Right ventricle myocardium inferior (tissue), 1 donor: ENCODE measurements at regions not wholly inside any gene's neighbourhood (a gene's known extent, or its start where the extent isn't known, plus 50 kb on each side); places are given as distances from the start of the nearest gene placed in this dataset.
"Not testable (repeated sequence)": the region's sequence is repeated elsewhere in the genome, so short reads cannot be mapped to it uniquely, and the experiment has no call there.

Experiments
- ATAC-seq: fragments of 200-7000 bp; cut with Tn5 transposase; one replicate; pipeline ENCODE4 v1.9.1; 2020; ENCODE audit warnings: mild to moderate bottlenecking, moderate library complexity
- DNase-seq: peaks from one replicate; pipeline ENCODE4 v3.0.0; 2021; ENCODE audit errors: missing footprints
- intact Hi-C: fragments of 100-400 bp; cut with DNase I; formaldehyde crosslinking; loops from one replicate; pipeline ENCODE4 v1.11.0; 2022
- donor health status: DM: no; HTN: yes; CAD: no; lungs with severe emphysema.

GRCh38 chr18:70577023-70577420 is 288.2 kb downstream of the SOCS6 start:
- DNase-seq (no peak), ATAC-seq (no peak)
- intact Hi-C loops, result no loop called here

DNA sequence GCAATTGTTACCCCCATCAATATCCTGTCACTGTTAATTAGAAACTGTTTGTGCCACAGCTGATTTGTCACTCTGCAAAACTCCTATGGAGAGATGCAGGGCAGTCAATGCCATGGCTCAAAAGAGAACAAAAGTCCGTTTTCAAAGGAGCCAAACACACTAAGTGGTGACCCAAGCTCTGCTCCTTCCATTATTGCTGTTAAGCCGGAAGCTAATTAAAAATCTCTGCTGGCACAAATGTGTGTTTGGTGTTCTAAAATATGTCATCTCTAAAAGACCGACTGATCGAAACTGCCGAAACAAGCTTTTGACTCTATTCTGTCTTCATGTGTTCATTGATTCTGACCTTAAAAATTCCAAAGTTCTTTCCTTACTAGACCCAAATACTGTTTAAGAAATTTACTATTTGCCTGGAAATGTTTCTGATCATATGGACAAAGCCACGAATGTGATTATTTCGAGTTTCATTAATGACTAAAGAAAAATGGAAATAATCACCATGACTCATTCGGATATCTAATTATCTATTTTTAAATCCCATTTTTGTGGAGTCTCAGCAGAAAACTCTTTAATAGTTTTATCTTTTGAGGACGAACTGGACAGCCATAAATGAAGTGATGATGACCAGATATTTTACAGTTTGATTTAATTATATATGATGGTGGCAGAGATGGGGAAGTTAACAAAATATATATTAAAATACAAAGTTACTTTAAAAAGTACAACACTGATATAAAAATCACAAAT is 287.6 kb downstream of the SOCS6 start:
- DNase-seq, result no peak
- intact Hi-C loops, result no loop called here
- ATAC-seq, result no peak

GRCh38 chr18:70574951-70575350 is 286.1 kb downstream of the SOCS6 start:
- ATAC-seq, intact Hi-C loops, DNase-seq: not testable (repeated sequence)

GRCh38 chr18:70569647-70570046 is 280.8 kb downstream of the SOCS6 start:
- intact Hi-C loops, ATAC-seq, DNase-seq: not testable (repeated sequence)

DNA sequence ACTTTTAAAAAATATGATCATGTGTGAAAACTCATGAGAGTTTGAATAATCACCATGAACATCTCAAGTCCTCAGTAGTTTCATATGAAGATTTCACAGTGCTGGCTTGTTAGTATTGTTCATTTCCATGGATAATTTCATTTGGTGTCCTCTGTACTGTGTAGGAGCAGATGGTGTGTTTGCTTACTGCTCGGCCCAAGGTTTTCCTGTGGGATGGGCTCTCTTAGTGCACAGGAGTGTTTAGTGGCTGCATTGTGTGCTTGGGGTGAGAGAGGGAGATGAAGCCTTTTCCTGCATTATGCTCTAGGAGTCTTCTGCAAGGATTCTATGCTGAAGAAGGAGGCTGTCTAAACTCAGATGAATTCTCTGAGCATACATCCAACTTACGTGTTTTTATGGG is 270.6 kb downstream of the SOCS6 start:
- intact Hi-C loops, result no loop called here
- ATAC-seq, result no peak
- no peak for DNase-seq

DNA sequence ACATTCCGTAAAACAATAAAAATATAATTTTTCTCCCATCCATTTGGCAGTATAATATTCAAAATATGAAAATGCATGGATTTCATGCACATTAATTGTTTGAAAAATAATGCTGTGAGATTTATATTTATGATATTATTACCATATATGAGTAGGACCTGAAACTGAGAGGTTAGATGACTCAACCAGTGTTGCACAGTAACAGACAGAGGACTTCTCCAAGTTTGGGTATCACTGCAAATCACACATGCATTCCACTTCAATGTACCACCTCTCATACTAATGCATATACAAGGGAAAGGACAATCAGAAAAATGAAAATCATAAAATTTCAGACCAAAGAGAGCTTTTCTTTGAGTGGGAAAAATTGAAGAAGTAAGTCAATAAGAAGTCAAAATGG is 269.5 kb downstream of the SOCS6 start:
- intact Hi-C loops, result no loop called here
- ATAC-seq (no peak), DNase-seq (no peak)

DNA sequence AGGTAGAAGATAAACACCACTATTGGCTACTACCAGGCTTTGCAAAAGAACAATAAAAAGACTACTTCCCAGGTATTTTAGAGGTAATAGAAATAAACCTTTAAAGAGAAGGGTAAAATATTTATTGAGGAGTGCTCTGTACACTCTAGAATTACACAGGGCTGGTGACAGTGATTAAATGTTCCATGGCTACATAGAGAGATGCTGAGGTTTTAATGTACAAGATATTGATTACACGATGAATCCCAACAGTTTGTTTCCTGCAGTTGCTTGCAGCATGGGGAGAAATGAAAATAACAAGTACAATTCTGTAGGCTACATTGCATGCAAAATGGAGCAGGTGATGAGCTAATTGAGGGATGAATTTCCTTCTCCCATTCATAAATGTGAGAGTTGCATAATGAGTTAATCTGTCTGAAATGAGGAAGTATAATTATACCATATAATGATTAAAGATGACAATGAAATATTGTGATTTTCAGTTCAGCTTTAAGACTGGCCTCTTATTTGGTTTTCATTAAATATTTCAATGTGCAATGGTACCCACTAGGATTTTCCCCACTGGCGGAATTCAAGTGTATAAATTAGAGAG is 266.1 kb downstream of the SOCS6 start:
- ATAC-seq (no peak), DNase-seq (no peak)
- intact Hi-C loops, result no loop called here

- DNase-seq, result no peak
These were observed 265.1 kb downstream of the SOCS6 start for GRCh38 chr18:70553936-70554260.

GRCh38 chr18:70553245-70553935 is 264.5 kb downstream of the SOCS6 start:
- intact Hi-C loops, result no loop called here
- no peak for ATAC-seq

More at GRCh38 chr18:70553936-70554260, 265.1 kb downstream of the SOCS6 start:
- intact Hi-C loops, result no loop called here
- no peak for ATAC-seq

GRCh38 chr18:70536370-70537062 is 247.7 kb downstream of the SOCS6 start:
- intact Hi-C loops, result no loop called here
- ATAC-seq, result no peak
- no peak for DNase-seq

More at GRCh38 chr18:70553245-70553935, 264.5 kb downstream of the SOCS6 start:
- no peak for DNase-seq

DNA sequence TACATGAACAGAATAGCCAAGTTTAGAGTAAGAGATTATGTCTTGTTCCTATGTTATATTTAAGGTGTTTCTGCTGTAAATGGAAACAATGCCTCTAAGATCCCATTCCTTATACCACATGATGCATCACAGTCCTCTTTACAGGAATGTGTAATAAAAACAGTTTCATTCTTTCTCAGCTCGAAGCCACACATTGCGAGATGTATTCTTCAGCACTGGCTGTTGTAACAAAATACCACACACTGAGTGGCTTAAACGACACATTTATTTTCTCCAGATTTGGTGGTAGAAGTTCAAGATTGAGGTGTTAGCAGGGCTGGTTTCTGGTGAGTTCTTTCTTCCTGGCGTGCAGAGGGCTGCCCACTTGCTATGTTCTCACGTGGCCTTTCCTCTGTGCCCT is 246.2 kb downstream of the SOCS6 start:
- no peak for DNase-seq
- no peak for ATAC-seq
- intact Hi-C loops, result no loop called here

GRCh38 chr18:70525322-70525721 is 236.5 kb downstream of the SOCS6 start:
- ATAC-seq, intact Hi-C loops, DNase-seq: not testable (repeated sequence)

DNA sequence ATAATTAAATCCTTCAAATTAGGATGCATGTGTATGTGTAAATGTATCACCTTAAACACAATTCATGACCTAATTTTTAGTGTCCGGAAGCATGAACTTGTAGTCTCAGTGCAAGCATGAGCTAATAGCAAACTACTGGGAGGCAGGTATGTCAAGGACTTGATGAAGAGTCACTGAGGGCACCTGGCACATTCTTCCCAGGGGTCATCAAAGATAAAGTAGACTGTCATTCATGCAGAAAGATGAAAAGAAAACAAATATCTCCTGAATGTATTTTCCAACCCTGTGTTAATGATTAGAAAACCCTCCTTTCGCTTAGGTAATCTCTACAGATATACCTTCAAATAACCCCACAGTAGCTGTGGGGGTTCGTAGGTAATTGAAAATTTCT is 234.9 kb downstream of the SOCS6 start:
- DNase-seq (no peak), ATAC-seq (no peak)
- intact Hi-C loops, result no loop called here

DNA sequence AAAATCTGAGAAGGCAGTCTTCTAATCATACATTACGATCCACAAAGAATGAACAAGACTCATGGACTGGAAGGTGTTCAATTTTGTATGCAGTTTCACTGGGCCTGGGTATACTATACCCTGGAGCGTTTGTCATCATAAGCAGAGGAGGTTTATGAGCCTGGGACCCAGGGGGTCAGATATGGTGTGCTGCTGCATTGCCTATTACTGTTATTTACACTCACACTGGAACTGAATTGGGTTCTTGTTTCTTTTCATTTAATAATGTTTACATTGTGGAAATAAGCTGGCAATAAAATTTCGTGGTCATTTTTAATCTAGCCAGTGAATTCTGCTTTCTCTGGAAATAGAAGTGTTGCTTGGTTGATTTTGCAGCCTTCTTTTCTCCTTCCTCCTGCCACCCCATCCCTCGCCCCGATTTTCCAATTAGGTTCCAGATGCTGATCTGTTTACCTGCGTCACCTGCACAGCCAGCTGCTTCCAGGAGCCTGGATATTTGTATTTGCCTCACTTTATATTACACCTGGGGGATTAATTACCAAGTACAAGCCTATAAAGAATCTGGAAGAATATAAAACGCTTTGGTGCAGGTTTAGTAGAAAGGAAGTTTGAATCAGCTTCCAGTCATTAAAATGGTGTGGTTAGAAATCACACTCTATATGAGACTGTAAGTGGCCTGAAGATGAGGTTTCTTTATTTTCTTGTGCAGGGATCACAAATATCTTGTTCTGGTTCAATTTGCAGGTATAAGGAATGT is 234.4 kb downstream of the SOCS6 start:
- no peak for ATAC-seq
- intact Hi-C loops, result no loop called here

DNA sequence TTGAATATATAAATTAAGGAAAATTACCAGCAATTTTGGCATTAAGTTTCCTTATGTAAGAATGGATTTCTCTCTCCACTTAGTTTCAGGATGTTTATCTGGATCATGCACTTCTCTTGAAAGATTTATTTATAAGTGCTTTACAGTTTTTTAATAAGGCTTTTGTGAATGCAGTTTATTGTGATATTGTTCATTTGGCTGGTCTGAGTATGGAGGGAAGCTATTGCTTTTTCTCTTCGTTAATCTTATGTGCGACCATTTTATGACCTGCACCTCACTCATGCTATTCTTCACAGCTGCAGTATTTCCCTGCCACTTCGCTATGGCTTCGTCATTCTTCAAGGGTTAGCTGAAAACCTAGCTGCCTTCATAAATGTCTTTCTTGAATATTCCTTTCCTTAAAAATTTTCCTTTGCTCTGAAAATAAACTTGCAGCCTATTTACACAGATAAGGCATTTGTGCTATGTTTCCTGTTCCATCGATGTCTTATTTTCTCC is 233.4 kb downstream of the SOCS6 start:
- DNase-seq, result no peak

More for the DNA sequence above, 234.4 kb downstream of the SOCS6 start:
- no peak for DNase-seq

DNA sequence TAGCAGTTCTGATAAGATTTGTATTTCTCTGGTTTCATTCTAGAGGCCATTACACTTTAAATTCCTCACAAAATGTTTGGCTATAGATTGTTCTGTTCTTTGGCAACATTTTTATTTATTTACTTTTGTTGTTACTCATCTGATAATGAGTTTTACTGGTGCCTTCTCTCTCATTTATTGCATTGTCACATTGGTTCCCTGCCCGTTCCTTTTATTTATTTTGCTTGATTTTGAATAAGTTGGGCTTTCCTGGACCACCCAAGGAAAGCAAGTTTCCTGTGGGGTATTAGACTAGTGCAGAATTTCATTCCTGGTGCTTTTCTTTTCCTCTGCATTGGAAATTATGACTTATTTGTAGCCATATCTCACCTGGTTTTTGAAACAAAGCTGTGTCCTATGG is 232.0 kb downstream of the SOCS6 start:
- ATAC-seq (no peak), DNase-seq (no peak)
- intact Hi-C loops, result no loop called here

More for the DNA sequence above, 233.4 kb downstream of the SOCS6 start:
- ATAC-seq, result no peak
- intact Hi-C loops, result no loop called here

DNA sequence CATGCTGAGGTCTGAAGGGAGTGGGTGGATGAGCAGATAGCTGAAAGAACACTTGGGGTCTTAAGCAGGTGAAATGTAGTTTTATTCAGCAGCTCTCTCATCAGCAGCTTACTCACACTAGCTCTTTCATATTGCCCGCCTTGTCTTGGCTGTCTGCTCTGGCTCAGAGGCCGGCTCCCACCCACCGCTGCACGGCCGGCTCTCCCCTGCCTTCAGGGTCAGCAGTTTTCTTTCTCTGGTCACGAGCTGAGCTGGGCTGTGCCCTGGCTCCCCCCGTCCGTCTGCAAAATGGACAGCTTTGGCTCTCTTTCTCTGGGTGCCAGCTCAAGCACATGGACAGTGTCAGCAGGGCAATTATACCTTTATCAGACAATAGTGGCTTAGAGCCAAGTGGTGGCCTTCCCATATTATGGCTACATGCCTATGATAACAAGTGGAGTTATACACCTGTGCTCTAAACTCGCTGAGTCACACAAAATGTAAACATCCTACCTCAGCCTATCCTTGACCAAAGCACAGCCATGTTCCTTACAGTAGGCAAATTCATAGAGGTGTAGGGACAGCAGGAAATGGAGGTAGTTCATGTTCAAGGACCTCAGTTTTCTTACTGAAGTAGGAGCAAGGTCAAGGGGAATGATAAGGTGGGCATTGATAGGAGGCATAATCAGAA is 224.8 kb downstream of the SOCS6 start:
- DNase-seq (no peak), ATAC-seq (no peak)
- intact Hi-C loops, result no loop called here

- no peak for DNase-seq
- ATAC-seq, result no peak
- intact Hi-C loops, result no loop called here
These were observed 219.1 kb downstream of the SOCS6 start for GRCh38 chr18:70507970-70508369.
